ENCODE measurements at regions not wholly inside any gene's neighbourhood (a gene's known extent, or its start where the extent isn't known, plus 50 kb on each side); places are given as distances from the start of the nearest gene placed in this dataset.

DNA sequence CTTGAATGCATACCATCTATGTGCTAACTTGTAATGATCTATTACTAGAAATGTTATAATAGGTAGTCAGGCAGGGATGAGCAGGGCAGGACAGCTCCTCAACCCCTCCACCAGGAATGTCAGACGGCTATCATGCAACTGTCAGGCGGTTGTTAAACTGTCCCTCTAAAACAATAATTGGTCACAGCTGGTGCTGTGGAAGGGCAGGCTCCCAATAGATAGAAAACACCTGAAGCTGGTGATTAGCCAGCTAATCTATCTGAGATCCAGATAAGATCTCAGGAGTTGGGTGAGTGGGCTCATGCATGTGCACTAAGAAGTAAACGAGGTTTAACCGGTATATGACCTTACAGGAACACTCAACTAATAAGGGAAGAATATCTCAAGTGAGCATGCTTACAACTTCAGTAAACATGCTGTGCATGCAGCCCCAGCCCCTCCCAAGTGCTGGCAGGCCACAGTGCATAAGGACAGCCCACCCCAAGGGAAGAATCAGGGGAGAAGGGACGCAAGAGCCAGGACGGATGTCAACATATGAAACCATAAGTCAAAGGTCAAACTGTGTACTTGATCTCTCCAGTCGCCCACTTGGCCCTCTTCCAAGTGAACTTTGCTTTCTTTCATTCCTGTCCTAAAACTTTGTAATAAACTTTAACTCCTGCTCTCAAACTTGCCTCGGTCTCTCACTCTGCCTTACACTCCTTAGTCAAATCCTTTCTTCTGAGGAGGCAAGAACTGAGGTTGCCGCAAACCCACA lies 566.2 kb upstream of the NRSN1 start (continued):
- no peak for TF ChIP-seq ZBED4 (CRISPR knock-in tag; IDR thresholded peaks at IDR 0.05; ENCODE audit: borderline replicate concordance)
- no peak for TF ChIP-seq FOXC1 (CRISPR knock-in tag; IDR thresholded peaks at IDR 0.05; ENCODE audit: borderline replicate concordance)
- TF ChIP-seq, protein P1, sequence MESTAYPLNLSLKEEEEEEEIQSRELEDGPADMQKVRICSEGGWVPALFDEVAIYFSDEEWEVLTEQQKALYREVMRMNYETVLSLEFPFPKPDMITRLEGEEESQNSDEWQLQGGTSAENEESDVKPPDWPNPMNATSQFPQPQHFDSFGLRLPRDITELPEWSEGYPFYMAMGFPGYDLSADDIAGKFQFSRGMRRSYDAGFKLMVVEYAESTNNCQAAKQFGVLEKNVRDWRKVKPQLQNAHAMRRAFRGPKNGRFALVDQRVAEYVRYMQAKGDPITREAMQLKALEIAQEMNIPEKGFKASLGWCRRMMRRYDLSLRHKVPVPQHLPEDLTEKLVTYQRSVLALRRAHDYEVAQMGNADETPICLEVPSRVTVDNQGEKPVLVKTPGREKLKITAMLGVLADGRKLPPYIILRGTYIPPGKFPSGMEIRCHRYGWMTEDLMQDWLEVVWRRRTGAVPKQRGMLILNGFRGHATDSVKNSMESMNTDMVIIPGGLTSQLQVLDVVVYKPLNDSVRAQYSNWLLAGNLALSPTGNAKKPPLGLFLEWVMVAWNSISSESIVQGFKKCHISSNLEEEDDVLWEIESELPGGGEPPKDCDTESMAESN (CRISPR knock-in tag; conservative IDR thresholded peaks at IDR 0.05): no peak
- TF ChIP-seq HNF1B (CRISPR knock-in tag; IDR thresholded peaks at IDR 0.05): 0 out of 2 replicates have a peak, but pooled peaks have one; percentile 16
- TF ChIP-seq ATRX (CRISPR knock-in tag; IDR thresholded peaks at IDR 0.05; ENCODE audit: borderline replicate concordance): no peak
- TF ChIP-seq YY1 (IDR thresholded peaks at IDR 0.05; ENCODE audit: insufficient read depth, insufficient replicate concordance, low read depth, low read length): no peak
- TF ChIP-seq ZNF773 (CRISPR knock-in tag; IDR thresholded peaks at IDR 0.05; ENCODE audit: borderline replicate concordance): no peak
- no peak for TF ChIP-seq THAP11 (CRISPR knock-in tag; IDR thresholded peaks at IDR 0.05)
- TF ChIP-seq ZBTB20 (CRISPR knock-in tag; IDR thresholded peaks at IDR 0.05; ENCODE audit: borderline replicate concordance, low read depth): no peak
- no peak for TF ChIP-seq ZNF101 (CRISPR knock-in tag; IDR thresholded peaks at IDR 0.05; ENCODE audit: borderline replicate concordance, low read depth)
- no peak for TF ChIP-seq FOXA1 (IDR thresholded peaks at IDR 0.05)
- TF ChIP-seq FOXA1 (CRISPR knock-in tag; IDR thresholded peaks at IDR 0.05): no peak
- 0 out of 2 replicates have a peak, but pooled peaks have one; percentile 49 for TF ChIP-seq FOXJ3 (CRISPR knock-in tag; IDR thresholded peaks at IDR 0.05; ENCODE audit: borderline replicate concordance)
- no peak for TF ChIP-seq PRDM15 (CRISPR knock-in tag; IDR thresholded peaks at IDR 0.05)
- no peak for TF ChIP-seq ZNF761 (CRISPR knock-in tag; conservative IDR thresholded peaks at IDR 0.05)
- TF ChIP-seq TAF1 (CRISPR knock-in tag; IDR thresholded peaks at IDR 0.05): no peak
- TF ChIP-seq ZSCAN30 (CRISPR knock-in tag; IDR thresholded peaks at IDR 0.05): no peak

Data from HepG2 (cell line).